ENCODE measurements at regions not wholly inside any gene's neighbourhood (a gene's known extent, or its start where the extent isn't known, plus 50 kb on each side); places are given as distances from the start of the nearest gene placed in this dataset.

DNA sequence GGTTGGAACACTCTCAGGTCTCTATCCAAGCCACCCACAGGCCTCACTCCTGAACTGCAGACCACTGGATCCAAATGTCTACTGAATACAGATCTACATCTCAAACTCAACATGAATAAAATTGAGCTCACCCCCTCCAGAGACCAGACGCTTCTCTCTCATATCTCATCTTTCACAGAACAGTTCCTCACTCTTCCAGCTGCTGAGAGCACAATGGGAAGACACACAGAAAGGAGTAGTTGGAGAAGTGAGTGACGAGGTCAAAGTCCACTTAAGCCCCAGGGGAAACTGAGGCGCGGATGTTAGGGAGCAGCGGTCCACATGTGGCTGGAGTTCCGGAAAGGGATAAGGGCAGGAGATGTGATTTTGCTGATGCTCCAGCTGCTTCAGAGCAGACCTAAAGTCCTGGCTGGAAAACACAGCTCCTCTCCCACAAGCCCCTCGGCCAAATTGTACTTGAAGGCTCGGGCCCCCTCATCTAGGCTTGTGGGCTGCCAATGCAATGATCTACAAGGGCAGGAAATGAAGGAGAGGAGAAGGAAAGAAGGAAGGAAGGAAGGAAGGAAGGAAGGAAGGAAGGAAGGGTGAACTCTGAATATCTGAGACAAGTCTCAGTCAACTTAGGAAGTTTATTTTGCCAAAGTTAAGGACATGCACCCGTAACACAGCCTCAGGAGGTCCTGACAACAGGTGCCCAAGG lies 211.2 kb upstream of the TLE3 start:
- intact Hi-C loops (cut with micrococcal nuclease) = no loop called here

GRCh38 chr15:70308011-70308734 lies 210.5 kb upstream of the TLE3 start:
- H3K9me3 ChIP-seq (replicated peaks) = peaks cover 27% of the 10 kb centered on the region

More for the DNA sequence above, 211.2 kb upstream of the TLE3 start:
- H3K36me3 ChIP-seq = no peaks in the 10 kb centered on the region
- TF ChIP-seq CTCF (IDR thresholded peaks at IDR 0.05; ENCODE audit: borderline replicate concordance) = no peak
- H3K27ac ChIP-seq (replicated peaks) = no peak overlapping the region
- DNase-seq = no peak
- H3K27me3 ChIP-seq (ENCODE audit: low read depth) = peaks cover 57% of the 10 kb centered on the region
- peaks cover 9% of the 10 kb centered on the region for H3K4me1 ChIP-seq
- H3K9me3 ChIP-seq (replicated peaks) = peaks cover 24% of the 10 kb centered on the region
- no peak overlapping the region for H3K4me3 ChIP-seq

DNA sequence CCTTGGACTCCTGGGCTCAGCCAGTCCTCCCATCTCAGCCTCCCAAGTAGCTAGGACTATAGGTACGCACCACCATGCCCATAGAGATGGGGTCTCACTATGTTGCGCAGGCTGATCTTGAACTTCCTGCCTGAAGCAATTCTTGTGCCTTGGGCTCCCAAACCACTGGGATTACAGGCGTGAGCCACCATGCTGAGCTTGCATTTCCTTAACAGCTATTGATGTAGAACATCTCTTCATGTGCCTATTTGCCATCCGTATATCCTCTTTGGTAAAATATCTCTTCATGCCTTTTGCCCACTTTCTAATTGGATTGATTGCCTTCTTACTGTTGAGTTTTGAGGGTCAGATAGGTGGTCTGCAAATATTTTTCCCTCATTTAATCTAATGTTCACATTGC lies 208.9 kb upstream of the TLE3 start:
- H3K36me3 ChIP-seq = no peaks in the 10 kb centered on the region
- no peak for DNase-seq
- no peak for TF ChIP-seq CTCF (IDR thresholded peaks at IDR 0.05; ENCODE audit: borderline replicate concordance)
- H3K27ac ChIP-seq (replicated peaks) = no peak overlapping the region
- peaks cover 9% of the 10 kb centered on the region for H3K4me1 ChIP-seq
- no peak overlapping the region for H3K4me3 ChIP-seq
- intact Hi-C loops (cut with micrococcal nuclease) = no loop called here
- peaks cover 27% of the 10 kb centered on the region for H3K9me3 ChIP-seq (replicated peaks)
- H3K27me3 ChIP-seq (ENCODE audit: low read depth) = peaks cover 37% of the 10 kb centered on the region

More at GRCh38 chr15:70308011-70308734, 210.5 kb upstream of the TLE3 start:
- no peak for DNase-seq
- Histone ChIP-seq H3K27ac (replicated peaks) (no peak overlapping the region), H3K27me3 (ENCODE audit: low read depth) (peaks cover 52% of the 10 kb centered on the region), H3K4me3 (no peak overlapping the region), H3K4me1 (peaks cover 9% of the 10 kb centered on the region), H3K36me3 (no peaks in the 10 kb centered on the region)
- TF ChIP-seq CTCF (IDR thresholded peaks at IDR 0.05; ENCODE audit: borderline replicate concordance) = no peak
- intact Hi-C loops (cut with micrococcal nuclease) = no loop called here

DNA sequence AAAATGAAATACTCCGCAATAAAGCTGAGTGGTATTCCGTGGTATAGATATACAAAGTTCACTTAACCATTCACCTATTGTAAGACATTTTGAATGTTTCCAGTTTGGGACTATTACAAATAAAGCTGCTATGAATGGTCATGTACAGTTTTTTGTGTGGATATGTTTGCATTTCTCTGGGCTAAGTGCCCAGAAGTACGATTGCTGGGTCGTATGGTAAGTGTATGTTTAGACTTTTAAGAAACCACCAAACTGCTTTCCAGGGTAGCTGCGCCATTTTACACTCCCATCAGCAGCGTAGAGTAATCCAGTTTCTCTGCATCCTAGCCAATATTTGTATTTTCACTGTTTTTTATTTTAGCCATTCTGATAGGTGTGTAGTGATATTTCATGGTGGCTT lies 208.4 kb upstream of the TLE3 start:
- peaks cover 9% of the 10 kb centered on the region for H3K4me1 ChIP-seq
- peaks cover 27% of the 10 kb centered on the region for H3K9me3 ChIP-seq (replicated peaks)
- DNase-seq = no peak
- TF ChIP-seq CTCF (IDR thresholded peaks at IDR 0.05; ENCODE audit: borderline replicate concordance) = no peak
- no peaks in the 10 kb centered on the region for H3K36me3 ChIP-seq
- H3K27ac ChIP-seq (replicated peaks) = no peak overlapping the region
- H3K4me3 ChIP-seq = no peak overlapping the region
- peaks cover 32% of the 10 kb centered on the region for H3K27me3 ChIP-seq (ENCODE audit: low read depth)
- intact Hi-C loops (cut with micrococcal nuclease) = no loop called here

DNA sequence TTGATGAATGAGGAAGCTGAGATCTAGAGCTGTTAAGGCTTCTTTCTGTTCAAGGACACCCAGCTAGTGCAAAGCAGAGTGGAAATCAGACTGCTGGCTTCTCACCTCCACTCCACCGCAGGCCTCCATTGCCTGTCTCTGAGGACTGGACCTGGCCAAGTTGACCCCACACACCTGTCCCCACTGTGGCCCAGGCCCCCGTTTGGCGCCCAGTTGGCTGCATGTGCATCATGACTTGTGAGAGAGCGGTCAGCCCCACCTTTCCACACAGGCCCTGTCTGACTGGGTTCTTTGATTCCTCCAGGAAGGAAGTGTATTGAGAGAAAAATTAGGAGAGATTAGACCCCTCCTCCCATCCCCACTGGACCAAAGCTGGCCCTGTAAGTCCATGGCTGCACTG lies 206.3 kb upstream of the TLE3 start:
- Histone ChIP-seq H3K27ac (replicated peaks) (no peak overlapping the region), H3K9me3 (replicated peaks) (peaks cover 27% of the 10 kb centered on the region), H3K4me1 (peaks cover 9% of the 10 kb centered on the region), H3K4me3 (no peak overlapping the region), H3K36me3 (no peaks in the 10 kb centered on the region), H3K27me3 (ENCODE audit: low read depth) (peaks cover 21% of the 10 kb centered on the region)
- TF ChIP-seq CTCF (IDR thresholded peaks at IDR 0.05; ENCODE audit: borderline replicate concordance) = no peak
- intact Hi-C loops (cut with micrococcal nuclease) = no loop called here
- DNase-seq = no peak

All from left ventricle myocardium inferior (tissue), 1 donor.